Peyer's patch (tissue), 4 donors: ENCODE measurements at regions not wholly inside any gene's neighbourhood (a gene's known extent, or its start where the extent isn't known, plus 50 kb on each side); places are given as distances from the start of the nearest gene placed in this dataset.
A peak's percentile ranks its signal among the peaks of the same experiment; 100 is the strongest.

Source experiments
- DNase-seq, 3 donors: peaks; one replicate each; pipeline ENCODE4 v3.0.0-alpha.2; 2017 to 2019
- H3K27ac ChIP-seq, 4 donors: fragments of 200-600 bp; sonication (generic); one replicate each; pipeline ENCODE4 v1.5.1; 2016 to 2019
- H3K27me3 ChIP-seq, 2 donors: fragments of 200-600 bp; sonication (generic); one replicate each; pipeline ENCODE4 v1.5.1; 2019
- H3K36me3 ChIP-seq, 3 donors: fragments of 200-600 bp; sonication (generic); one replicate each; pipeline ENCODE4 v1.5.1; 2016 to 2019
- H3K4me1 ChIP-seq, 4 donors: fragments of 200-600 bp; sonication (generic); one replicate each; pipeline ENCODE4 v1.5.1; 2016 to 2019
- H3K4me3 ChIP-seq, 4 donors: fragments of 200-600 bp; sonication (generic); 1 replicate in 3 of 4; 2 replicates in 1 of 4; pipeline ENCODE4 v1.5.1; 2016 to 2019; ENCODE audit warnings: mild to moderate bottlenecking in 1 of 4
- H3K9me3 ChIP-seq, 4 donors: fragments of 200-600 bp; sonication (generic); one replicate each; pipeline ENCODE4 v1.5.1; 2016 to 2019; ENCODE audit warnings: mild to moderate bottlenecking in 1 of 4
- POLR2A ChIP-seq, 2 donors: fragments of 450-650 bp; IDR thresholded peaks; one replicate each; pipeline ENCODE4 v1.5.1; 2017; ENCODE audit warnings: antibody characterized with exemption in 2 of 2, mild to moderate bottlenecking in 2 of 2, moderate library complexity in 2 of 2
- TF ChIP-seq, protein P1 (sequence below), 6 experiments: fragments of 450-650 bp in 4 of 6; fragments of 200-600 bp in 2 of 6; sonication (generic) in 1 of 6; IDR thresholded peaks; one replicate each; pipeline ENCODE4 v1.5.1; 2017 to 2019; ENCODE audit warnings: antibody characterized with exemption in 6 of 6, mild to moderate bottlenecking in 3 of 6, moderate library complexity in 1 of 6

GRCh38 chr6:19153270-19153980 is 683.7 kb upstream of the ID4 start:
- H3K27me3 ChIP-seq = no peaks in the 10 kb centered on the region
- DNase-seq = no peak
- no peaks in the 10 kb centered on the region for H3K36me3 ChIP-seq
- H3K4me1 ChIP-seq = no peaks in the 10 kb centered on the region
- H3K9me3 ChIP-seq = no peaks in the 10 kb centered on the region
- H3K27ac ChIP-seq = peak overlapping the region in 3 of 4 donors; percentile 3 to 55 (median 53)
- no peak for TF ChIP-seq POLR2A (IDR thresholded peaks at IDR 0.05)
- TF ChIP-seq, protein P1, sequence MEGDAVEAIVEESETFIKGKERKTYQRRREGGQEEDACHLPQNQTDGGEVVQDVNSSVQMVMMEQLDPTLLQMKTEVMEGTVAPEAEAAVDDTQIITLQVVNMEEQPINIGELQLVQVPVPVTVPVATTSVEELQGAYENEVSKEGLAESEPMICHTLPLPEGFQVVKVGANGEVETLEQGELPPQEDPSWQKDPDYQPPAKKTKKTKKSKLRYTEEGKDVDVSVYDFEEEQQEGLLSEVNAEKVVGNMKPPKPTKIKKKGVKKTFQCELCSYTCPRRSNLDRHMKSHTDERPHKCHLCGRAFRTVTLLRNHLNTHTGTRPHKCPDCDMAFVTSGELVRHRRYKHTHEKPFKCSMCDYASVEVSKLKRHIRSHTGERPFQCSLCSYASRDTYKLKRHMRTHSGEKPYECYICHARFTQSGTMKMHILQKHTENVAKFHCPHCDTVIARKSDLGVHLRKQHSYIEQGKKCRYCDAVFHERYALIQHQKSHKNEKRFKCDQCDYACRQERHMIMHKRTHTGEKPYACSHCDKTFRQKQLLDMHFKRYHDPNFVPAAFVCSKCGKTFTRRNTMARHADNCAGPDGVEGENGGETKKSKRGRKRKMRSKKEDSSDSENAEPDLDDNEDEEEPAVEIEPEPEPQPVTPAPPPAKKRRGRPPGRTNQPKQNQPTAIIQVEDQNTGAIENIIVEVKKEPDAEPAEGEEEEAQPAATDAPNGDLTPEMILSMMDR (IDR thresholded peaks at IDR 0.05) = no peak
- H3K4me3 ChIP-seq = no peak overlapping the region

- Histone ChIP-seq H3K27me3 (no peaks in the 10 kb centered on the region), H3K36me3 (no peaks in the 10 kb centered on the region), H3K9me3 (no peaks in the 10 kb centered on the region), H3K4me3 (no peak overlapping the region), H3K4me1 (no peaks in the 10 kb centered on the region), H3K27ac (peak overlapping the region in 3 of 4 donors; percentile 3 to 55 (median 53))
- TF ChIP-seq, protein P1 (IDR thresholded peaks at IDR 0.05) = no peak
- TF ChIP-seq POLR2A (IDR thresholded peaks at IDR 0.05) = no peak
- DNase-seq = no peak
These were observed 683.2 kb upstream of the ID4 start for GRCh38 chr6:19153981-19154295.

DNA sequence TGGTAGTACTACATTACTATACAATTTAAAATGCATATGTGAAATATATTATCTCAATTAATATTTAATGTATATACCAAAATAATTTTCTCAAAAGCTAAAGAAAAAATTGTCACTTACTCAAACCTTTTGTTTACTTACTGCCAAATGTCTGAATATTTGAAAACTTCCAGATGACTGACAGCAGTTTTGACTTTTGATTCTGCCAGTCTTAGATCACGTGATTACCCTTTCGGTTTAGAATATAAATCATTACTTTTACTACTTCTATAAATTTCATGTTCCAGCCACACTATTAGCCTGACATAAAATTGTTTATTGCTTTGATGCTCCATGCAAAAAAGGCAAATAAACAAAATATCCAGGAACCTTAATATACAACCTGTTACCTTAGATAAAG is 680.7 kb upstream of the ID4 start:
- Histone ChIP-seq H3K36me3 (no peaks in the 10 kb centered on the region), H3K4me1 (no peaks in the 10 kb centered on the region), H3K4me3 (no peak overlapping the region), H3K27me3 (no peaks in the 10 kb centered on the region), H3K27ac (no peak overlapping the region), H3K9me3 (no peaks in the 10 kb centered on the region)
- DNase-seq = no peak
- TF ChIP-seq, protein P1 (IDR thresholded peaks at IDR 0.05) = no peak
- TF ChIP-seq POLR2A (IDR thresholded peaks at IDR 0.05) = no peak

DNA sequence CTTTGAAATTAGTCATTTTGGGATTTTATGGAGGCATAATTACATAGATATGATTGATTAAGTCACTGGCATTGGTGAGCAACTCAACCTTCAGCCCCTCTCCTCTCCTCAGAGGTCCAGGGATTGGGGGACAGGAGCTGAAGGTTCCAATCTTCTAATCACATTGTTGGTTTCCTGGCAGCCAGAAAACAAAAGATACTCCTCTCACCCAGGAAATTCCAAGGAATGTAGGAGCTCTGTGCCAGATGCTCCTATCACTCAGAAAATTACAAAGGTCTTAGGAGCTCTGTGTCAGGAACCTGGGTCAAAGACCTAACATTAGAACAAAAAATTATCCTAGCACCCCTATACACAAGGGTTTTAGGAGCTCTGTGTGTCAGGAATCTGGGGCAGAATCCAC is 679.7 kb upstream of the ID4 start:
- no peak for DNase-seq
- H3K27ac ChIP-seq = no peak overlapping the region

DNA sequence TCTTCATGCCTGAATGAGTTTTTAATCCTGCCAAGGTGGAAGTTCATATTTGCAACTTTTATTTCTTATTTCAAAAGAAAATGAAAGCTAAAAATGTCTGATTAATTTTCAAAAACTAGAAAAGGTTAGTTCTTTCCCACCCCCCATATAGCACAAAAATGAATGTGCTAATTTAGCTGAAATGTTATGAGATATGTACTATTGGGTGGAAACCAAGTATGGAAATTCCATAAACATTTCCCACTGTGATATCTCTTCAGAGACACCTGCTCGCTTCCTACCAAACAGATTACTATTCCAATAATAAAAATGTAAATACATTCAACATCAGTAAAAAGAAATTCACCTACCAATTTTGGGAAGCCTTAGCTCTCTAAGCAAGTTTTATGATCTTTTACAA is 678.6 kb upstream of the ID4 start:
- H3K27me3 ChIP-seq = no peaks in the 10 kb centered on the region
- no peaks in the 10 kb centered on the region for H3K4me1 ChIP-seq
- TF ChIP-seq, protein P1 (IDR thresholded peaks at IDR 0.05) = no peak
- no peak for TF ChIP-seq POLR2A (IDR thresholded peaks at IDR 0.05)
- no peaks in the 10 kb centered on the region for H3K9me3 ChIP-seq
- DNase-seq = no peak
- H3K4me3 ChIP-seq = no peak overlapping the region
- no peaks in the 10 kb centered on the region for H3K36me3 ChIP-seq
- no peak overlapping the region for H3K27ac ChIP-seq

More for the DNA sequence above, 679.7 kb upstream of the ID4 start:
- Histone ChIP-seq H3K4me1 (no peaks in the 10 kb centered on the region), H3K9me3 (no peaks in the 10 kb centered on the region), H3K27me3 (no peaks in the 10 kb centered on the region), H3K4me3 (no peak overlapping the region), H3K36me3 (no peaks in the 10 kb centered on the region)
- TF ChIP-seq, protein P1 (IDR thresholded peaks at IDR 0.05) = no peak
- TF ChIP-seq POLR2A (IDR thresholded peaks at IDR 0.05) = no peak

GRCh38 chr6:19159089-19159488 is 678.1 kb upstream of the ID4 start:
- DNase-seq = no peak
- TF ChIP-seq POLR2A (IDR thresholded peaks at IDR 0.05) = no peak
- TF ChIP-seq, protein P1 (IDR thresholded peaks at IDR 0.05) = no peak
- Histone ChIP-seq H3K27ac (no peak overlapping the region), H3K4me1 (no peaks in the 10 kb centered on the region), H3K27me3 (no peaks in the 10 kb centered on the region), H3K4me3 (no peak overlapping the region), H3K9me3 (no peaks in the 10 kb centered on the region), H3K36me3 (no peaks in the 10 kb centered on the region)
